Esophagus squamous epithelium (tissue), 5 donors: ENCODE measurements at regions not wholly inside any gene's neighbourhood (a gene's known extent, or its start where the extent isn't known, plus 50 kb on each side); places are given as distances from the start of the nearest gene placed in this dataset.

Experiments
- DNase-seq: peaks from one replicate; lab custom pipeline; 2025; lab: John Stamatoyannopoulos, UW
- H3K27ac ChIP-seq, 4 donors: fragments of 200-600 bp; sonication (generic); one replicate each; pipeline ENCODE4 v1.5.1; 2016 to 2019; ENCODE audit warnings: mild to moderate bottlenecking in 1 of 4
- H3K27me3 ChIP-seq, 4 donors: fragments of 200-600 bp; sonication (generic); 1 replicate in 3 of 4; 2 replicates in 1 of 4; pipeline versions ENCODE4 v1.5.1 to v1.6.0; 2017 to 2021; ENCODE audit warnings: antibody characterized with exemption in 1 of 4
- H3K36me3 ChIP-seq, 3 donors: fragments of 200-600 bp; sonication (generic); one replicate each; pipeline ENCODE4 v1.5.1; 2016 to 2019
- H3K4me1 ChIP-seq, 3 donors: fragments of 200-600 bp; sonication (generic); one replicate each; pipeline ENCODE4 v1.5.1; 2017 to 2019
- H3K4me3 ChIP-seq, 4 donors: fragments of 200-600 bp; sonication (generic); 1 replicate in 3 of 4; 2 replicates in 1 of 4; pipeline ENCODE4 v1.5.1; 2016 to 2019; ENCODE audit warnings: mild to moderate bottlenecking in 2 of 4, moderate library complexity in 1 of 4
- H3K9me3 ChIP-seq, 3 donors: fragments of 200-600 bp; sonication (generic); one replicate each; pipeline ENCODE4 v1.5.1; 2016 to 2019
- POLR2A ChIP-seq, 4 donors: fragments of 450-650 bp; IDR thresholded peaks; one replicate each; pipeline ENCODE4 v1.6.1; 2017; ENCODE audit warnings: antibody characterized with exemption in 4 of 4, mild to moderate bottlenecking in 4 of 4, moderate library complexity in 3 of 4
- WGBS, 2 donors: methylation state at CpG; one replicate each; pipeline ENCODE4 v1.1.5; 2018; 5-methylcytosine and 5-hydroxymethylcytosine counted together
- intact Hi-C: fragments of 100-400 bp; cut with DNase I; formaldehyde crosslinking; loops from one replicate; pipeline ENCODE4 v1.15.0; 2022
- TF ChIP-seq, protein P1 (sequence below), 6 experiments: fragments of 450-650 bp in 4 of 6; fragments of 200-600 bp in 2 of 6; sonication (generic) in 2 of 6; IDR thresholded peaks; one replicate each; pipeline ENCODE4 v1.5.1; 2016 to 2019; ENCODE audit warnings: antibody characterized with exemption in 6 of 6, mild to moderate bottlenecking in 4 of 6, moderate library complexity in 4 of 6
- donor health status: DM: yes; HTN: yes; CAD: no.

DNA sequence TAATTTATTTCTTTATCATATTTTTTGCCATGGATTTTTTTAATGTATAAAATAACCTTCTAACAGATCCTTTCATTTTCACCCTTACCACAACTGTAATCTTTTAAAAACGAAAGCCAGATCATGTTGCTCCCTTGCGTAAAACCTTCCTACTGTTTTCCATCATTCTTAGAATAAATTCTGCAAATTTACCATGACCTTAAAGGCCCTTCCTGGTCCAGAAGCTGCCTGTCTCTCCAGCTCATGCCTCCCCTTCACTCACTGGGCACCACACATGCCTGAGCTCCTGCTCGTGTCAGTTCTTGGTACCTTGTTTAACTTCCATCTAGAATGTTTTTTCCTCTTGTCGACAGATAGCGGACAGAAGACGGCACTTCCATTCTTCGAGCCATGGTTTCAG is 245.0 kb upstream of the CDH5 start:
- no peak for DNase-seq
- intact Hi-C loops = no loop called here
- Histone ChIP-seq H3K4me1 (no peaks in the 10 kb centered on the region), H3K36me3 (no peaks in the 10 kb centered on the region), H3K4me3 (no peak overlapping the region), H3K9me3 (no peaks in the 10 kb centered on the region), H3K27me3 (peaks cover 0 to 11% (median 0%) of the 10 kb centered on the region in 4 donors), H3K27ac (no peak overlapping the region)
- TF ChIP-seq POLR2A (IDR thresholded peaks at IDR 0.05) = no peak
- TF ChIP-seq, protein P1, sequence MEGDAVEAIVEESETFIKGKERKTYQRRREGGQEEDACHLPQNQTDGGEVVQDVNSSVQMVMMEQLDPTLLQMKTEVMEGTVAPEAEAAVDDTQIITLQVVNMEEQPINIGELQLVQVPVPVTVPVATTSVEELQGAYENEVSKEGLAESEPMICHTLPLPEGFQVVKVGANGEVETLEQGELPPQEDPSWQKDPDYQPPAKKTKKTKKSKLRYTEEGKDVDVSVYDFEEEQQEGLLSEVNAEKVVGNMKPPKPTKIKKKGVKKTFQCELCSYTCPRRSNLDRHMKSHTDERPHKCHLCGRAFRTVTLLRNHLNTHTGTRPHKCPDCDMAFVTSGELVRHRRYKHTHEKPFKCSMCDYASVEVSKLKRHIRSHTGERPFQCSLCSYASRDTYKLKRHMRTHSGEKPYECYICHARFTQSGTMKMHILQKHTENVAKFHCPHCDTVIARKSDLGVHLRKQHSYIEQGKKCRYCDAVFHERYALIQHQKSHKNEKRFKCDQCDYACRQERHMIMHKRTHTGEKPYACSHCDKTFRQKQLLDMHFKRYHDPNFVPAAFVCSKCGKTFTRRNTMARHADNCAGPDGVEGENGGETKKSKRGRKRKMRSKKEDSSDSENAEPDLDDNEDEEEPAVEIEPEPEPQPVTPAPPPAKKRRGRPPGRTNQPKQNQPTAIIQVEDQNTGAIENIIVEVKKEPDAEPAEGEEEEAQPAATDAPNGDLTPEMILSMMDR (IDR thresholded peaks at IDR 0.05) = no peak
- WGBS, 2 donors = 71 to 85% methylated on average over 7 of the region's 7 CpGs

DNA sequence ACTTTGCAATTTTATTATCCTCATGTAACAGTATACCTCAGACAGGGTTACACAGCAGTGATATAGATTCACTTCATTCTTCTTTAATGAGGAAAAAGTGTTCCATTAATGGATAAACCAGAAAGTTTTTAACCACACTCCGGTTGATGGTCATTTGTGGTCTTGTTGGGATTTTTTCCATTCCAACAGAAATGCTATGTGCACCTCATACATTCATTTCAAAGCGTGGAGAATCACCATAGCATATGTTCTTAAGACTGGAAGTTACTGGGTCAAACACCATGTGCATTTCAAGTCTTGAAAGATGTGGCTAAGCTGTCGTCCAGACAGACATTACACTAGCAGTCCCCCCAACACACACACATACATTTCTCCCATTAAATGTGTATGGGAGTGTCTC is 245.8 kb upstream of the CDH5 start:
- Histone ChIP-seq H3K27ac (no peak overlapping the region), H3K9me3 (no peaks in the 10 kb centered on the region), H3K27me3 (peaks cover 0 to 5% (median 0%) of the 10 kb centered on the region in 4 donors), H3K4me3 (no peak overlapping the region), H3K4me1 (no peaks in the 10 kb centered on the region), H3K36me3 (no peaks in the 10 kb centered on the region)
- whole genome bisulfite sequencing, 2 donors = 68 to 76% methylated on average over 3 of the region's 3 CpGs
- no peak for DNase-seq
- TF ChIP-seq, protein P1 (IDR thresholded peaks at IDR 0.05) = no peak
- TF ChIP-seq POLR2A (IDR thresholded peaks at IDR 0.05) = no peak
- intact Hi-C loops = no loop called here

DNA sequence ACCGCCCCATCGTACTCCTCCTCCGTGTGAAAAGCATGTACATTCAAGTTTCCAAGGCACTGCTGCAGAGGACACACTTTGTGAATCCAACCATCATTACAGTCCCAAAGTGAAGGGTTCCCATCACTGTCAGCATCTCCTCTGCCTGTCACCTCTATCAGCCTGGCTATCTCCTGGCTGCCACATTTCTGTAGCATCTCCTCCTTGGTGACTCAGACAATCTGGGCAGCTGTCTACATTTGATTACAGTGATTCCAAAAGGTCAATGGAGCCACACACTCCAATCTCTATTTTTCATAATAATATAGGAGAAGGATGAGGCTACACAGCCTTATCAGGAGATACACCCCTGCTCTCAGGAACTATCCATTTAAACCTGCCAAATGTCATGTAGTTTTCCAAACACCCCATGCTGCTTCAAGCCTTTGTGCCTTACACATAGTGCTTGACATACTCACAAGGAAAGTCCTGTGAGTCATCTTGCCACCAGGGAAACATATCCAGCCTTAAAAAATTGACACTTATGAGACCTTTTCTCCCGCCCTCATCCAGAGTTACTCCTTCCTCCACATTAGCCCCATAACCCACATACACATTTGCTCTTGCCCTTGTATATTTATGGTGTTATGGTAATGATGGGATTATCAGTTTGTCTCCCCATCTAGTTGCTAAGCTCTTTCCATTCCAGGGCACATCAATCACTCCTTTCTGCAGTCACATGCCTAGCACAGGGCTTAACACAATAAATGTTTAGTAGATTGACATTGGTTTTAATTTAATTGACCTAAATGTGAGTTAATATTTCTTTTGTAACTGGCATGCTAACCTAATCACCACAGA is 250.1 kb upstream of the CDH5 start:
- Histone ChIP-seq H3K9me3 (no peaks in the 10 kb centered on the region), H3K4me3 (no peak overlapping the region), H3K36me3 (no peaks in the 10 kb centered on the region), H3K27ac (no peak overlapping the region), H3K4me1 (no peaks in the 10 kb centered on the region), H3K27me3 (no peaks in the 10 kb centered on the region)
- 66 to 85% methylated on average over 4 of the region's 4 CpGs for WGBS, 2 donors
- DNase-seq = no peak
- intact Hi-C loops = no loop called here
- no peak for TF ChIP-seq POLR2A (IDR thresholded peaks at IDR 0.05)
- TF ChIP-seq, protein P1 (IDR thresholded peaks at IDR 0.05) = no peak

DNA sequence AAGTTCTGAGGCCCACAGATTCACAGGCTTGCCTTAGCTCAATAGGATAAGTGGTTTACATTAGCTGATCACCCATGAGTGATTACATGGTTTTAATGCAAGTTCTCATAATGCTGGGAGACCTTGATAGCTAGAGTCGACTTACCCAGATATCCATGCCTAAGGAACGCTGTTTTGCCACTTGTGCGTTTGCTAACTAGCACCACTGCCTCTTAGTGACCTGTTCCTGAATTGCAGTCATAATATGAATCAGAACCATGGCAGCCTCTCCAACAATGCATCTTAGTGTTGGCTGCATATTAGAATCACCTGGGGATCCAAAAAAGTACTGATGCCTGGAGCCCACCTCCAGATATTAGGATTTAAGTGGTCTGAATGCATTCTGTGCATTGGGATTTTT is 251.1 kb upstream of the CDH5 start:
- H3K36me3 ChIP-seq = no peaks in the 10 kb centered on the region
- intact Hi-C loops = no loop called here
- no peaks in the 10 kb centered on the region for H3K4me1 ChIP-seq
- TF ChIP-seq, protein P1 (IDR thresholded peaks at IDR 0.05) = peak in 1 of 6 experiments; percentile 26
- TF ChIP-seq POLR2A (IDR thresholded peaks at IDR 0.05) = no peak
- H3K4me3 ChIP-seq = no peak overlapping the region
- H3K27ac ChIP-seq = no peak overlapping the region
- DNase-seq = no peak
- H3K27me3 ChIP-seq = no peaks in the 10 kb centered on the region
- WGBS, 2 donors = 82 to 92% methylated on average over 3 of the region's 3 CpGs
- no peaks in the 10 kb centered on the region for H3K9me3 ChIP-seq

DNA sequence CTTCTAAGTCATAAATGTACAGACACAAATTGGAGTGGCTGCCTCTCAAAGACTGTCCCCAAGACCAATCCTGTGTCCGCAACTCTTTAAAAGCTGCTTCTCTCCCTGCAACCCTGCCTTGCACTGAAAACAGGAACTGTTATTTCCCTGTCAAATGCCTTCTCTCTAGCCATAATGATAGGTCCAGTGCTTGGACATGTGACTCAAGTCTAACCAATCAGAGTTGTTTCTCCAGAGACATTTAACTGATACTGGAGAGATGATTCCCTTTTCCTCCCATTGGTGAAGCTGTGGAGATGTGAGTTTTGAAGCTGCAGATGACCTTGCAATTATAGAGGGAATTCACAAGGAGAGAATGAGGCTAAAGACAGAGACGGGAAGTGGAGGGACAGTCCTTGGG is 253.3 kb upstream of the CDH5 start:
- Histone ChIP-seq H3K27ac (no peak overlapping the region), H3K4me1 (no peaks in the 10 kb centered on the region), H3K36me3 (no peaks in the 10 kb centered on the region), H3K4me3 (no peak overlapping the region), H3K9me3 (no peaks in the 10 kb centered on the region), H3K27me3 (no peaks in the 10 kb centered on the region)
- WGBS, 2 donors = 88 to 96% methylated on average over 2 of the region's 2 CpGs
- intact Hi-C loops = no loop called here
- TF ChIP-seq POLR2A (IDR thresholded peaks at IDR 0.05) = no peak
- TF ChIP-seq, protein P1 (IDR thresholded peaks at IDR 0.05) = no peak
- DNase-seq = no peak
